Lung (tissue), 11 donors: ENCODE measurements at regions not wholly inside any gene's neighbourhood (a gene's known extent, or its start where the extent isn't known, plus 50 kb on each side); places are given as distances from the start of the nearest gene placed in this dataset.

Experiments
- ATAC-seq: fragments of 200-7000 bp; cut with Tn5 transposase; one replicate; pipeline ENCODE4 v1.9.1; 2020; ENCODE audit warnings: moderate number of reproducible peaks; ENCODE audit not compliant: insufficient read depth, low FRiP score
- DNase-seq, 3 donors: peaks; one replicate each; pipeline ENCODE4 v3.0.0-alpha.2; 2013 to 2017
- H3K27ac ChIP-seq, 2 donors: one replicate each; pipeline ENCODE4 v1.5.1; 2013; ENCODE audit warnings: mild to moderate bottlenecking in 2 of 2, moderate library complexity in 2 of 2, control low read depth in 1 of 2, inconsistent platforms in 1 of 2, low read depth in 1 of 2, low read length in 1 of 2
- H3K27me3 ChIP-seq, 3 donors: one replicate each; pipeline ENCODE4 v1.5.1; 2013; ENCODE audit warnings: low read length in 2 of 3; ENCODE audit not compliant: control insufficient read depth in 3 of 3, insufficient read depth in 3 of 3
- H3K36me3 ChIP-seq, 4 donors: one replicate each; pipeline ENCODE4 v1.5.1; 2013; ENCODE audit warnings: low read length in 4 of 4, mild to moderate bottlenecking in 1 of 4, moderate library complexity in 1 of 4; ENCODE audit not compliant: control insufficient read depth in 4 of 4, insufficient read depth in 4 of 4
- H3K4me1 ChIP-seq, 5 donors: one replicate each; pipeline ENCODE4 v1.5.1; 2013; ENCODE audit warnings: low read length in 5 of 5, mild to moderate bottlenecking in 2 of 5, moderate library complexity in 1 of 5; ENCODE audit not compliant: control insufficient read depth in 5 of 5, insufficient read depth in 5 of 5
- H3K4me3 ChIP-seq: one replicate; pipeline ENCODE4 v1.5.1; 2013; ENCODE audit warnings: mild to moderate bottlenecking, control low read depth, moderate library complexity
- H3K9ac ChIP-seq, 2 donors: one replicate each; pipeline ENCODE4 v1.5.1; 2013; ENCODE audit warnings: low read length in 2 of 2, control low read depth in 1 of 2; ENCODE audit not compliant: insufficient read depth in 1 of 2
- H3K9me3 ChIP-seq, 4 donors: one replicate each; pipeline ENCODE4 v1.5.1; 2013; ENCODE audit warnings: low read length in 3 of 4, mild to moderate bottlenecking in 1 of 4, moderate library complexity in 1 of 4; ENCODE audit not compliant: control insufficient read depth in 4 of 4, insufficient read depth in 3 of 4
- CTCF ChIP-seq: IDR thresholded peaks from 2 replicates; pipeline ENCODE4 v1.5.1; 2012; ENCODE audit warnings: mild to moderate bottlenecking; ENCODE audit errors: control extremely low read depth, extremely low read depth
- WGBS, 2 donors: extraction: QIAGEN DNeasy Blood & Tissue Kit; methylation state at CpG; one replicate each; pipeline ENCODE4 v1.1.7; 2013; 5-methylcytosine and 5-hydroxymethylcytosine counted together
- donor health status: control.
- donor health status: control.
- donor health status: Bipolar disorder and iron deficiency.
- donor health status: healthy.
- donor health status: DM: yes; HTN: yes; CAD: no.

- no peak for TF ChIP-seq CTCF
Observed at GRCh38 chr15:88398011-88398410, 69.2 kb downstream of the MRPL46 start.

GRCh38 chr15:88397506-88397905, 69.7 kb downstream of the MRPL46 start:
- no peak overlapping the region for H3K4me3 ChIP-seq
- no peak overlapping the region for H3K9ac ChIP-seq
- no peaks in the 10 kb centered on the region for H3K9me3 ChIP-seq
- H3K27ac ChIP-seq = no peak overlapping the region
- peaks cover 0 to 32% (median 0%) of the 10 kb centered on the region in 5 donors for H3K4me1 ChIP-seq
- DNase-seq (no peak), ATAC-seq (no peak)
- H3K36me3 ChIP-seq = no peaks in the 10 kb centered on the region
- TF ChIP-seq CTCF = no peak
- WGBS, 2 donors = 76 to 87% methylated on average over 6 of the region's 6 CpGs
- no peaks in the 10 kb centered on the region for H3K27me3 ChIP-seq

More at GRCh38 chr15:88398011-88398410, 69.2 kb downstream of the MRPL46 start:
- WGBS, 2 donors = 94 to 100% methylated on average over 1 of the region's 1 CpG
- Histone ChIP-seq H3K9ac (no peak overlapping the region), H3K4me1 (peaks cover 0 to 33% (median 0%) of the 10 kb centered on the region in 5 donors), H3K27ac (no peak overlapping the region), H3K36me3 (no peaks in the 10 kb centered on the region), H3K9me3 (no peaks in the 10 kb centered on the region), H3K27me3 (peaks cover 0 to 4% (median 0%) of the 10 kb centered on the region in 3 donors), H3K4me3 (no peak overlapping the region)
- DNase-seq = no peak
- no peak for ATAC-seq

GRCh38 chr15:88395872-88396781, 71.1 kb downstream of the MRPL46 start:
- no peak overlapping the region for H3K4me3 ChIP-seq
- no peaks in the 10 kb centered on the region for H3K9me3 ChIP-seq
- H3K4me1 ChIP-seq = peaks cover 0 to 25% (median 0%) of the 10 kb centered on the region in 5 donors
- no peak overlapping the region for H3K27ac ChIP-seq
- TF ChIP-seq CTCF = no peak
- DNase-seq = peak in 1 of 3 donors; percentile 21
- H3K36me3 ChIP-seq = no peaks in the 10 kb centered on the region
- H3K27me3 ChIP-seq = no peaks in the 10 kb centered on the region
- no peak overlapping the region for H3K9ac ChIP-seq
- 73 to 81% methylated on average over 6 of the region's 6 CpGs for WGBS, 2 donors
- no peak for ATAC-seq
